Right lobe of liver (tissue), 4 donors: ENCODE measurements at regions not wholly inside any gene's neighbourhood (a gene's known extent, or its start where the extent isn't known, plus 50 kb on each side); places are given as distances from the start of the nearest gene placed in this dataset.

Experiments
- POLR2A ChIP-seq: fragments of 450-650 bp; IDR thresholded peaks from one replicate; pipeline ENCODE4 v1.6.1; 2017; ENCODE audit warnings: antibody characterized with exemption, mild to moderate bottlenecking
- TF ChIP-seq, protein P1 (sequence below), 4 donors: fragments of 200-600 bp in 3 of 4; fragments of 450-650 bp in 1 of 4; IDR thresholded peaks; one replicate each; pipeline versions ENCODE4 v1.5.1 to v1.8.0; 2016 to 2022; ENCODE audit warnings: antibody characterized with exemption in 4 of 4, mild to moderate bottlenecking in 2 of 4
- donor health status: DM: no; HTN: no; CAD: no.
- donor health status: DM: no; HTN: no; CAD: no.
- donor health status: DM: no; HTN: yes; CAD: no.

DNA sequence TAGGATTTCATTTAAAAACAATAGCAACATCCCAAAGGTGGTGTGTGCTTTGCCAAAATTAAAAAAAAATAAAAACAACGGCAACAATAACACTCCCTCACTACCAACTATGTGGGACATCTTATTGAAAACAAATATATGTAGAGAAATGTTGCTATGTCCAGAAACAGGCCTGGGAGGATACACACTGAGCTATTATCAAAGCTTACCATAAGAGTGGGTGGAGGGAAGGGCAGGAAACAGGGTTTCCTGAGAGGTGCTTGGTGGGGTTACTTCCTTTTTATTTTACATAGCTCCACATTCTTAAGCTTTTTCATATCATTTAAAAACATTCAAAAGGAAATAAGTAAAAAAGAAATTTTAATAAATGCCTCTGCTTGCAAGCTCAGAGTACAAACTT, 150.0 kb upstream of the RIPOR2 start:
- TF ChIP-seq, protein P1, sequence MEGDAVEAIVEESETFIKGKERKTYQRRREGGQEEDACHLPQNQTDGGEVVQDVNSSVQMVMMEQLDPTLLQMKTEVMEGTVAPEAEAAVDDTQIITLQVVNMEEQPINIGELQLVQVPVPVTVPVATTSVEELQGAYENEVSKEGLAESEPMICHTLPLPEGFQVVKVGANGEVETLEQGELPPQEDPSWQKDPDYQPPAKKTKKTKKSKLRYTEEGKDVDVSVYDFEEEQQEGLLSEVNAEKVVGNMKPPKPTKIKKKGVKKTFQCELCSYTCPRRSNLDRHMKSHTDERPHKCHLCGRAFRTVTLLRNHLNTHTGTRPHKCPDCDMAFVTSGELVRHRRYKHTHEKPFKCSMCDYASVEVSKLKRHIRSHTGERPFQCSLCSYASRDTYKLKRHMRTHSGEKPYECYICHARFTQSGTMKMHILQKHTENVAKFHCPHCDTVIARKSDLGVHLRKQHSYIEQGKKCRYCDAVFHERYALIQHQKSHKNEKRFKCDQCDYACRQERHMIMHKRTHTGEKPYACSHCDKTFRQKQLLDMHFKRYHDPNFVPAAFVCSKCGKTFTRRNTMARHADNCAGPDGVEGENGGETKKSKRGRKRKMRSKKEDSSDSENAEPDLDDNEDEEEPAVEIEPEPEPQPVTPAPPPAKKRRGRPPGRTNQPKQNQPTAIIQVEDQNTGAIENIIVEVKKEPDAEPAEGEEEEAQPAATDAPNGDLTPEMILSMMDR (IDR thresholded peaks at IDR 0.05): no peak
- TF ChIP-seq POLR2A: no peak
